Colonic mucosa (tissue), 4 donors: ENCODE measurements at regions not wholly inside any gene's neighbourhood (a gene's known extent, or its start where the extent isn't known, plus 50 kb on each side); places are given as distances from the start of the nearest gene placed in this dataset.

Experiments
- DNase-seq: peaks from one replicate; pipeline ENCODE4 v3.0.0-alpha.2; 2020
- H3K27ac ChIP-seq: fragments of 200-600 bp; one replicate; pipeline ENCODE4 v1.8.0; 2021
- H3K27me3 ChIP-seq: fragments of 200-600 bp; one replicate; pipeline ENCODE4 v1.8.0; 2021
- H3K36me3 ChIP-seq: fragments of 200-600 bp; one replicate; pipeline ENCODE4 v1.8.0; 2021
- H3K4me1 ChIP-seq: fragments of 200-600 bp; one replicate; pipeline ENCODE4 v1.8.0; 2021; ENCODE audit warnings: mild to moderate bottlenecking
- H3K4me3 ChIP-seq: fragments of 200-600 bp; one replicate; pipeline ENCODE4 v1.8.0; 2021
- H3K9ac ChIP-seq, 2 donors: one replicate each; pipeline ENCODE4 v1.7.0; 2013; ENCODE audit warnings: control low read depth in 2 of 2, low read depth in 2 of 2, low read length in 2 of 2
- H3K9me3 ChIP-seq: fragments of 200-600 bp; one replicate; pipeline ENCODE4 v1.8.0; 2021
- intact Hi-C: fragments of 100-400 bp; cut with DNase I; formaldehyde crosslinking; loops from one replicate; pipeline ENCODE4 v1.14.1; 2022
- TF ChIP-seq, protein P1 (sequence below): fragments of 200-600 bp; IDR thresholded peaks from one replicate; pipeline ENCODE4 v1.8.0; 2022; ENCODE audit warnings: antibody characterized with exemption, mild to moderate bottlenecking
- donor health status: healthy.
- donor health status: DM: no; HTN: no; CAD: no.
- donor health status: DM: no; HTN: no; CAD: no.

DNA sequence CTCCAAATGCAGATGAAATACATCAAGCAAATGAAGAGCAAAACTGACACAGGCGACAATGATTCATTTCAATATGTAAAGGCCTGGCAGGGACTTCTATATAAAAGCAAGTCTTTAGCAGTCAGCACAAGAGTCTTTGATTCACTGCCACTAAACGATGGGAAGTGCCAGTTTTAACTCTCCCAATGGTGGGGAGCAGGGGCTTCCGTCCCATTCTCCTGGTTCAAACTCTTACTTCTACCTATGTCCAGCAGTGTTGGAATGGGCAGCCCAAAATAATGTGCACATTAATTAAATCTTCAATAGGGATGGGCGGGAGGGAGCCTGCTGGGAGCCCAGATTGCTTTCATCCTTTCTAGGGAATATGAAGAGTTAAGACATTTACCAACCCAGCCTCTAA lies 97.5 kb upstream of the MDM1 start:
- Histone ChIP-seq H3K4me1 (no peaks in the 10 kb centered on the region), H3K9ac (no peak overlapping the region), H3K27ac (peak overlapping the region; percentile 21), H3K27me3 (no peaks in the 10 kb centered on the region), H3K9me3 (no peaks in the 10 kb centered on the region), H3K36me3 (no peaks in the 10 kb centered on the region), H3K4me3 (no peak overlapping the region)
- TF ChIP-seq, protein P1, sequence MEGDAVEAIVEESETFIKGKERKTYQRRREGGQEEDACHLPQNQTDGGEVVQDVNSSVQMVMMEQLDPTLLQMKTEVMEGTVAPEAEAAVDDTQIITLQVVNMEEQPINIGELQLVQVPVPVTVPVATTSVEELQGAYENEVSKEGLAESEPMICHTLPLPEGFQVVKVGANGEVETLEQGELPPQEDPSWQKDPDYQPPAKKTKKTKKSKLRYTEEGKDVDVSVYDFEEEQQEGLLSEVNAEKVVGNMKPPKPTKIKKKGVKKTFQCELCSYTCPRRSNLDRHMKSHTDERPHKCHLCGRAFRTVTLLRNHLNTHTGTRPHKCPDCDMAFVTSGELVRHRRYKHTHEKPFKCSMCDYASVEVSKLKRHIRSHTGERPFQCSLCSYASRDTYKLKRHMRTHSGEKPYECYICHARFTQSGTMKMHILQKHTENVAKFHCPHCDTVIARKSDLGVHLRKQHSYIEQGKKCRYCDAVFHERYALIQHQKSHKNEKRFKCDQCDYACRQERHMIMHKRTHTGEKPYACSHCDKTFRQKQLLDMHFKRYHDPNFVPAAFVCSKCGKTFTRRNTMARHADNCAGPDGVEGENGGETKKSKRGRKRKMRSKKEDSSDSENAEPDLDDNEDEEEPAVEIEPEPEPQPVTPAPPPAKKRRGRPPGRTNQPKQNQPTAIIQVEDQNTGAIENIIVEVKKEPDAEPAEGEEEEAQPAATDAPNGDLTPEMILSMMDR: no peak
- intact Hi-C loops: no loop called here
- DNase-seq: no peak

DNA sequence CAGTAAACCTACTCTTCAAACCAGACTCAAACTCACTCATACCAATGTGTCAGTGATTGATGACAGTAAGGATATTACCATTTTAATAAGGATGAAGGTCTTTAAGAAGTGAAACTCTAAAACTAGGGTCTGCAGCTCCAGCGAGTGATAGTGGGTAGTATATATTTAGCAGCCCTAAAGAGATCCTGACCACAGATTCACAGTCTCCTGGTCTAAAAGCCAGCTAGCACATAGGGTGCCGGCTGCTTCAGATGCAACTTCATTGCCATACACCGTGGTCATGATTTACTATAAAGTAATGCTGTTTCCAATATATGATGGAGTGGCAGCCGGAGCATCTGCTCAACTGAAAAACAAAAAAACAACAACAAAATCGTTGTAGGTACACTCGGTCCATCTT lies 99.6 kb upstream of the MDM1 start:
- Histone ChIP-seq H3K9me3 (no peaks in the 10 kb centered on the region), H3K27ac (no peak overlapping the region), H3K9ac (no peak overlapping the region), H3K27me3 (no peaks in the 10 kb centered on the region), H3K4me3 (no peak overlapping the region), H3K36me3 (no peaks in the 10 kb centered on the region), H3K4me1 (no peaks in the 10 kb centered on the region)
- intact Hi-C loops: no loop called here
- no peak for DNase-seq
- TF ChIP-seq, protein P1: no peak

DNA sequence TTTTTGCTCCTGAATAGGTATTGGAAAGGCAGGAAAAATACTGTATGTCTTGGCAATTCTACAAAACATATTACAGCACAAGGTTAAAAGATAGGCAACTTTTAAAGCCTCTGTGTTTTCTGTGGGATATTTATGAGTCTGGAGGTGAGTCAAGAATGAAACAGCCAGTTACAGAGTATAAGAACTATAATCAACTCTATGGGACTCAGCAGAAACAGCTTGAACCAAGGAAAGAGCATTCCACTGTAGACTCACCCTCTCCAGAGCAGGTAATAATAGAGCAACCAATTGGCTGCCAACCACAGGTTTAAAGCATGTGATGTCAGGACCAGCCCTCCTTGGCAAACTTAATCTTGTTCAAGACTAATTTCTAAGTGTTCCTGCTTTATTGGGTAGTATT lies 100.5 kb upstream of the MDM1 start:
- Histone ChIP-seq H3K4me1 (no peaks in the 10 kb centered on the region), H3K36me3 (no peaks in the 10 kb centered on the region), H3K9ac (peak overlapping the region in 1 of 2 donors; percentile 44), H3K4me3 (no peak overlapping the region), H3K9me3 (no peaks in the 10 kb centered on the region), H3K27me3 (no peaks in the 10 kb centered on the region), H3K27ac (no peak overlapping the region)
- intact Hi-C loops: no loop called here
- TF ChIP-seq, protein P1: no peak
- DNase-seq: no peak

- H3K4me3 ChIP-seq: no peak overlapping the region
- intact Hi-C loops: no loop called here
- DNase-seq: no peak
- TF ChIP-seq, protein P1: no peak
- no peaks in the 10 kb centered on the region for H3K27me3 ChIP-seq
- no peaks in the 10 kb centered on the region for H3K36me3 ChIP-seq
- H3K4me1 ChIP-seq: no peaks in the 10 kb centered on the region
- no peak overlapping the region for H3K9ac ChIP-seq
- H3K27ac ChIP-seq: no peak overlapping the region
- no peaks in the 10 kb centered on the region for H3K9me3 ChIP-seq
These were observed 102.5 kb upstream of the MDM1 start for GRCh38 chr12:68434391-68435298.

GRCh38 chr12:68435299-68435637 lies 103.1 kb upstream of the MDM1 start:
- DNase-seq: no peak
- no peaks in the 10 kb centered on the region for H3K9me3 ChIP-seq
- no peaks in the 10 kb centered on the region for H3K27me3 ChIP-seq
- H3K9ac ChIP-seq: no peak overlapping the region
- TF ChIP-seq, protein P1: no peak
- intact Hi-C loops: no loop called here
- H3K36me3 ChIP-seq: no peaks in the 10 kb centered on the region
- H3K4me3 ChIP-seq: no peak overlapping the region
- no peaks in the 10 kb centered on the region for H3K4me1 ChIP-seq
- no peak overlapping the region for H3K27ac ChIP-seq
